ENCODE measurements at regions not wholly inside any gene's neighbourhood (a gene's known extent, or its start where the extent isn't known, plus 50 kb on each side); places are given as distances from the start of the nearest gene placed in this dataset.

GRCh38 chr3:28727307-28727706 lies 378.7 kb upstream of the AZI2 start:
- TF ChIP-seq CTCF (optimal IDR thresholded peaks at IDR 0.05 in 1 of 3, IDR thresholded peaks at IDR 0.05 in 1 of 3, conservative IDR thresholded peaks at IDR 0.05 in 1 of 3; ENCODE audit: extremely low read depth in 1 of 3, insufficient read depth in 2 of 3, low read length in 3 of 3) (no peak), EZH2 (IDR thresholded peaks at IDR 0.05; ENCODE audit: low read length) (no peak)

All from keratinocyte (primary cell).